H1 (cell line): ENCODE measurements at regions not wholly inside any gene's neighbourhood (a gene's known extent, or its start where the extent isn't known, plus 50 kb on each side); places are given as distances from the start of the nearest gene placed in this dataset.
A peak's percentile ranks its signal among the peaks of the same experiment; 100 is the strongest.

ENCODE experiments used
- CTCF ChIA-PET: fragments of 300-600 bp; sonication (Branson Sonifier 250); formaldehyde crosslinking; loops from one replicate; lab custom pipeline; 2021; ENCODE audit not compliant: partially characterized antibody; lab: Charles Lee
- POLR2A ChIA-PET: fragments of 300-600 bp; sonication (Branson Sonifier 250); formaldehyde crosslinking; loops from one replicate; lab custom pipeline; 2021; ENCODE audit warnings: inconsistent platforms; ENCODE audit not compliant: partially characterized antibody; lab: Charles Lee
- DNase-seq, 2 experiments: peaks; one replicate each; pipeline versions ENCODE4 v3.0.0 to v3.0.0-alpha.2; 2010 to 2022; ENCODE audit warnings: low spot score in 2 of 2, low read depth in 1 of 2, mixed read lengths in 1 of 2
- FAIRE-seq: peaks from 2 replicates; lab custom pipeline; 2011; peaks lifted over from hg19 to GRCh38; lab: Jason Lieb, UNC
- H2AFZ ChIP-seq: 2 replicates; pipeline ENCODE4 v1.8.1; 2012; ENCODE audit warnings: low read length, inconsistent platforms
- H2AK5ac ChIP-seq: 2 replicates; pipeline ENCODE4 v1.6.1; 2013; ENCODE audit warnings: low read depth, low read length
- H2BK120ac ChIP-seq: replicated peaks from 2 replicates; pipeline ENCODE3; 2013; ENCODE audit warnings: low read depth, low read length, inconsistent platforms
- H2BK12ac ChIP-seq: 2 replicates; pipeline ENCODE4 v1.6.1; 2013; ENCODE audit warnings: low read depth, low read length
- H2BK15ac ChIP-seq: 2 replicates; pipeline ENCODE4 v1.6.1; 2013; ENCODE audit warnings: low read length
- H2BK20ac ChIP-seq: 2 replicates; pipeline ENCODE4 v1.6.1; 2013; ENCODE audit warnings: low read length
- H2BK5ac ChIP-seq: 2 replicates; pipeline ENCODE4 v1.6.1; 2013; ENCODE audit warnings: low read depth, low read length
- H3K14ac ChIP-seq: 2 replicates; pipeline ENCODE4 v1.6.1; 2013; ENCODE audit warnings: inconsistent platforms; ENCODE audit not compliant: insufficient read length
- H3K18ac ChIP-seq: 2 replicates; pipeline ENCODE4 v1.6.1; 2013; ENCODE audit warnings: low read length; ENCODE audit errors: extremely low read depth
- H3K23ac ChIP-seq: 2 replicates; pipeline ENCODE4 v1.6.1; 2013; ENCODE audit warnings: inconsistent platforms; ENCODE audit not compliant: insufficient read length
- H3K23me2 ChIP-seq: 2 replicates; pipeline ENCODE4 v1.6.1; 2013; ENCODE audit warnings: low read depth, low read length
- H3K27ac ChIP-seq: 2 replicates; pipeline ENCODE4 v1.6.1; 2011; ENCODE audit warnings: low read depth, low read length, inconsistent platforms
- H3K27me3 ChIP-seq, 4 experiments: replicated peaks in 1 of 4; 1 replicate in 1 of 4; 2 replicates in 3 of 4; pipeline versions ENCODE4 v1.6.1 to v1.8.1; 2011 to 2013; ENCODE audit warnings: low read length in 3 of 4, mild to moderate bottlenecking in 3 of 4, inconsistent platforms in 2 of 4, mixed read lengths in 2 of 4, moderate library complexity in 1 of 4; ENCODE audit not compliant: control insufficient read depth in 3 of 4, insufficient read depth in 3 of 4; ENCODE audit errors: extremely low read depth in 1 of 4
- H3K36me3 ChIP-seq, 4 experiments: 2 replicates each; pipeline versions ENCODE4 v1.6.1 to v1.8.1; 2011 to 2013; ENCODE audit warnings: mild to moderate bottlenecking in 4 of 4, low read length in 3 of 4, moderate library complexity in 2 of 4, control low read depth in 1 of 4, inconsistent platforms in 1 of 4; ENCODE audit not compliant: insufficient read depth in 4 of 4, control insufficient read depth in 2 of 4
- H3K4ac ChIP-seq: replicated peaks from 2 replicates; pipeline ENCODE3; 2013; ENCODE audit warnings: low read length, low read depth, mixed read lengths, inconsistent platforms; ENCODE audit not compliant: insufficient read length
- H3K4me1 ChIP-seq, 4 experiments: replicated peaks in 1 of 4; 1 replicate in 1 of 4; 2 replicates in 3 of 4; pipeline versions ENCODE4 v1.6.1 to v1.8.1; 2011 to 2013; ENCODE audit warnings: low read length in 3 of 4, inconsistent platforms in 2 of 4, mixed read lengths in 1 of 4; ENCODE audit not compliant: insufficient read depth in 4 of 4, control insufficient read depth in 3 of 4
- H3K4me2 ChIP-seq, 2 experiments: 2 replicates each; pipeline versions ENCODE4 v1.6.1 to v1.8.1; 2011 to 2013; ENCODE audit warnings: low read depth in 2 of 2, low read length in 2 of 2, control low read depth in 1 of 2, inconsistent platforms in 1 of 2, mild to moderate bottlenecking in 1 of 2; ENCODE audit not compliant: insufficient read depth in 1 of 2
- H3K4me3 ChIP-seq, 4 experiments: fragments of 200-600, 300-600 bp in 1 of 4; sonication (generic), shearing (Covaris generic), sonication (Bioruptor Twin) in 1 of 4; 2 replicates each; pipeline versions ENCODE4 v1.5.1 to v1.8.1; 2011 to 2016; ENCODE audit warnings: low read length in 4 of 4, low read depth in 3 of 4, control low read depth in 2 of 4, inconsistent platforms in 2 of 4, mild to moderate bottlenecking in 2 of 4, mixed read lengths in 1 of 4, moderate library complexity in 1 of 4; ENCODE audit not compliant: insufficient read depth in 2 of 4; ENCODE audit errors: extremely low read depth in 1 of 4
- H3K56ac ChIP-seq: replicated peaks from 2 replicates; pipeline ENCODE3; 2013; ENCODE audit warnings: low read depth, mild to moderate bottlenecking, mixed read lengths, low read length, inconsistent platforms; ENCODE audit not compliant: insufficient read length
- H3K79me1 ChIP-seq: 2 replicates; pipeline ENCODE4 v1.6.1; 2013; ENCODE audit warnings: low read depth, low read length, control low read depth
- H3K79me2 ChIP-seq, 2 experiments: 2 replicates each; pipeline versions ENCODE4 v1.6.1 to v1.8.1; 2012 to 2013; ENCODE audit warnings: low read length in 2 of 2, mild to moderate bottlenecking in 2 of 2, inconsistent platforms in 1 of 2; ENCODE audit not compliant: insufficient read depth in 2 of 2, control insufficient read depth in 1 of 2
- H3K9ac ChIP-seq, 4 experiments: replicated peaks in 1 of 4; 1 replicate in 1 of 4; 2 replicates in 3 of 4; pipeline versions ENCODE4 v1.6.1 to v1.8.1; 2011 to 2013; ENCODE audit warnings: low read depth in 3 of 4, low read length in 3 of 4, control low read depth in 2 of 4, mild to moderate bottlenecking in 2 of 4, moderate library complexity in 2 of 4, inconsistent platforms in 1 of 4; ENCODE audit errors: extremely low read depth in 1 of 4
- H3K9me3 ChIP-seq, 2 experiments: 2 replicates each; pipeline versions ENCODE4 v1.6.1 to v1.8.1; 2012 to 2013; ENCODE audit warnings: mild to moderate bottlenecking in 2 of 2, moderate library complexity in 2 of 2, control low read depth in 1 of 2, inconsistent platforms in 1 of 2, low read depth in 1 of 2, low read length in 1 of 2, mixed read lengths in 1 of 2; ENCODE audit not compliant: insufficient read depth in 2 of 2
- H4K20me1 ChIP-seq, 2 experiments: replicated peaks in 1 of 2; 2 replicates each; pipeline versions ENCODE3 to v1.8.1; 2011 to 2013; ENCODE audit warnings: inconsistent platforms in 2 of 2, low read length in 2 of 2, mild to moderate bottlenecking in 1 of 2; ENCODE audit not compliant: insufficient read depth in 2 of 2, control insufficient read depth in 1 of 2
- H4K5ac ChIP-seq: 2 replicates; pipeline ENCODE4 v1.6.1; 2013; ENCODE audit warnings: low read length, low read depth, mixed read lengths, inconsistent platforms; ENCODE audit not compliant: insufficient read length
- H4K8ac ChIP-seq: 2 replicates; pipeline ENCODE4 v1.8.0; 2013; ENCODE audit warnings: mild to moderate bottlenecking, moderate library complexity, low read length, inconsistent platforms; ENCODE audit not compliant: insufficient read depth; ENCODE audit errors: extremely low read depth
- H4K91ac ChIP-seq: replicated peaks from 2 replicates; pipeline ENCODE3; 2013; ENCODE audit warnings: low read length, mixed read lengths, inconsistent platforms; ENCODE audit not compliant: insufficient read length
- ASH2L ChIP-seq: fragments of 200-600, 300-600 bp; sonication (generic); IDR thresholded peaks from one replicate; pipeline ENCODE4 v1.7.1; 2017; ENCODE audit warnings: low read length
- BRCA1 ChIP-seq: IDR thresholded peaks from 2 replicates; pipeline ENCODE4 v1.6.1; 2012; ENCODE audit warnings: low read depth, low read length, improper control_type of control experiment
- CHD2 ChIP-seq: IDR thresholded peaks from 2 replicates; pipeline ENCODE4 v1.6.1; 2012; ENCODE audit warnings: low read length, improper control_type of control experiment
- CTBP2 ChIP-seq: IDR thresholded peaks from 2 replicates; pipeline ENCODE4 v1.7.0; 2011; ENCODE audit warnings: borderline replicate concordance, mild to moderate bottlenecking, moderate library complexity, mixed read lengths, low read length; ENCODE audit not compliant: insufficient read depth, insufficient read length
- GABPA ChIP-seq: IDR thresholded peaks from 2 replicates; pipeline ENCODE4 v1.6.1; 2011; ENCODE audit warnings: mild to moderate bottlenecking, low read length, moderate library complexity, borderline replicate concordance; ENCODE audit not compliant: insufficient read depth
- NRF1 ChIP-seq: IDR thresholded peaks from 2 replicates; pipeline ENCODE4 v1.6.1; 2011; ENCODE audit warnings: mild to moderate bottlenecking, low read depth, low read length, improper control_type of control experiment
- PHF8 ChIP-seq: fragments of 200-600 bp; sonication (generic); conservative IDR thresholded peaks from 2 replicates; pipeline ENCODE4 v1.7.1; 2012; ENCODE audit warnings: low read depth, mild to moderate bottlenecking, inconsistent platforms, low read length, moderate library complexity
- POU5F1 ChIP-seq: IDR thresholded peaks from 2 replicates; pipeline ENCODE4 v1.6.1; 2011; ENCODE audit warnings: low read depth, mild to moderate bottlenecking, low read length, moderate library complexity
- RBBP5 ChIP-seq: IDR thresholded peaks from 2 replicates; pipeline ENCODE4 v1.7.1; 2012; ENCODE audit warnings: low read depth, mild to moderate bottlenecking, inconsistent platforms, low read length, moderate library complexity, borderline replicate concordance
- TCF12 ChIP-seq: IDR thresholded peaks from 2 replicates; pipeline ENCODE4 v1.6.1; 2011; ENCODE audit warnings: low read depth, mild to moderate bottlenecking, low read length
- YY1 ChIP-seq: IDR thresholded peaks from 2 replicates; pipeline ENCODE4 v1.6.1; 2011; ENCODE audit warnings: low read depth, mild to moderate bottlenecking, low read length
- ZNF274 ChIP-seq: IDR thresholded peaks from 2 replicates; pipeline ENCODE4 v1.7.0; 2012; ENCODE audit warnings: low read length, borderline replicate concordance; ENCODE audit errors: extremely low read depth
- WGBS, 2 experiments: shearing (Covaris generic) in 1 of 2; methylation state at CpG; one replicate each; pipeline versions ENCODE4 v1.1.6 to v1.1.7; 2013 to 2015; ENCODE audit warnings: low lambda C conversion rate in 2 of 2, mixed read lengths in 2 of 2, inconsistent platforms in 1 of 2, low coverage in 1 of 2, missing lambda C conversion rate in 1 of 2; ENCODE audit not compliant: insufficient replicate concordance in 2 of 2, insufficient coverage in 1 of 2, insufficient read length in 1 of 2; ENCODE audit errors: extremely low coverage in 1 of 2, missing lambda C conversion rate in 1 of 2; 5-methylcytosine and 5-hydroxymethylcytosine counted together
- TF ChIP-seq, protein P1 (sequence below): IDR thresholded peaks from 2 replicates; pipeline ENCODE4 v1.6.1; 2011; ENCODE audit warnings: low read length, improper control_type of control experiment

DNA sequence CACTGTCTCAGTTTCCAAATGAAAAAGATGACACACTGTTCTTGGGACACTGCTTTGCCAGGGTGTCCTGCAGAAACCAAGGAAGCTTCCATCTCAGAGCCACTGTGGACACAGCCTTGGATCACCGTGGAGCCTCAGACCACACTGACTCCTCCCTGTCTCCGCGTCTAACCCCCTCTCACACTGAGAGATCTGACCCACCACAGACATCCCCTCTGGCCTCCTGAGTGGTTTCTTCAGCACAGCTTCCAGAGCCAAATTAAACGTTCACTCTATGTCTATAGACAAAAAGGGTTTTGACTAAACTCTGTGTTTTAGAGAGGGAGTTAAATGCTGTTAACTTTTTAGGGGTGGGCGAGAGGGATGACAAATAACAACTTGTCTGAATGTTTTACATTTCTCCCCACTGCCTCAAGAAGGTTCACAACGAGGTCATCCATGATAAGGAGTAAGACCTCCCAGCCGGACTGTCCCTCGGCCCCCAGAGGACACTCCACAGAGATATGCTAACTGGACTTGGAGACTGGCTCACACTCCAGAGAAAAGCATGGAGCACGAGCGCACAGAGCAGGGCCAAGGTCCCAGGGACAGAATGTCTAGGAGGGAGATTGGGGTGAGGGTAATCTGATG is 113.4 kb upstream of the PKDCC start:
- H2BK15ac ChIP-seq, result no peak overlapping the region
- H3K4me3 ChIP-seq, result no peak overlapping the region
- no peaks in the 10 kb centered on the region for H4K20me1 ChIP-seq
- H4K91ac ChIP-seq, result peak overlapping the region; percentile 75
- H4K8ac ChIP-seq, result no peak overlapping the region
- H3K27ac ChIP-seq, result no peak overlapping the region
- DNase-seq (no peak), FAIRE-seq (no peak)
- H3K27me3 ChIP-seq, result no peaks in the 10 kb centered on the region; a peak in 1 of 7 replicates
- peak overlapping the region; percentile 99; the same call in 1 of the 2 replicates for H2BK12ac ChIP-seq
- H4K5ac ChIP-seq, result no peak overlapping the region
- peaks cover 10 to 26% (median 22%) of the 10 kb centered on the region in 4 experiments for H3K4me1 ChIP-seq
- H3K9ac ChIP-seq, result no peak overlapping the region
- no peak overlapping the region for H3K4me2 ChIP-seq
- no peaks in the 10 kb centered on the region for H3K9me3 ChIP-seq
- no peak overlapping the region for H3K23ac ChIP-seq
- H3K18ac ChIP-seq, result peak overlapping the region; percentile 62
- no peaks in the 10 kb centered on the region for H3K79me1 ChIP-seq
- H2AK5ac ChIP-seq, result no peak overlapping the region
- no peaks in the 10 kb centered on the region for H3K36me3 ChIP-seq
- no peak overlapping the region for H3K56ac ChIP-seq
- no peak overlapping the region for H2AFZ ChIP-seq
- H2BK120ac ChIP-seq, result peak overlapping the region; percentile 25
- H2BK20ac ChIP-seq, result peak overlapping the region; percentile 88; the same call in 1 of the 2 replicates
- H3K4ac ChIP-seq, result no peak overlapping the region
- no peaks in the 10 kb centered on the region for H3K79me2 ChIP-seq
- CTCF ChIA-PET, result interaction anchor here (1.7 to 2.2 kb wide), 3 partner anchors 11 to 121 kb away, joined by 5 to 7 read pairs (median 5); no protein-coding TSS in a partner anchor
- H3K14ac ChIP-seq, result no peak overlapping the region
- no peaks in the 10 kb centered on the region for H3K23me2 ChIP-seq
- POLR2A ChIA-PET, result interaction anchor here (1.4 kb wide), 1 partner anchor 17 kb away, joined by 4 read pairs; no protein-coding TSS in a partner anchor
- peak overlapping the region; percentile 66; the same call in 1 of the 2 replicates for H2BK5ac ChIP-seq
- WGBS, 2 experiments, result 93% methylated on average over 10 of the region's 10 CpGs; no CpG with 5 or more reads in 1 of the 2 experiments
- TF ChIP-seq NRF1, result no peak
- TF ChIP-seq, protein P1, sequence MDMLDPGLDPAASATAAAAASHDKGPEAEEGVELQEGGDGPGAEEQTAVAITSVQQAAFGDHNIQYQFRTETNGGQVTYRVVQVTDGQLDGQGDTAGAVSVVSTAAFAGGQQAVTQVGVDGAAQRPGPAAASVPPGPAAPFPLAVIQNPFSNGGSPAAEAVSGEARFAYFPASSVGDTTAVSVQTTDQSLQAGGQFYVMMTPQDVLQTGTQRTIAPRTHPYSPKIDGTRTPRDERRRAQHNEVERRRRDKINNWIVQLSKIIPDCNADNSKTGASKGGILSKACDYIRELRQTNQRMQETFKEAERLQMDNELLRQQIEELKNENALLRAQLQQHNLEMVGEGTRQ, result no peak
- TF ChIP-seq ASH2L, result no peak
- no peak for TF ChIP-seq BRCA1
- no peak for TF ChIP-seq CHD2
- TF ChIP-seq POU5F1, result no peak
- no peak for TF ChIP-seq GABPA
- no peak for TF ChIP-seq PHF8
- no peak for TF ChIP-seq TCF12
- no peak for TF ChIP-seq RBBP5
- TF ChIP-seq CTBP2, result no peak
- no peak for TF ChIP-seq ZNF274
- TF ChIP-seq YY1, result no peak
